ENCODE measurements at regions not wholly inside any gene's neighbourhood (a gene's known extent, or its start where the extent isn't known, plus 50 kb on each side); places are given as distances from the start of the nearest gene placed in this dataset.

DNA sequence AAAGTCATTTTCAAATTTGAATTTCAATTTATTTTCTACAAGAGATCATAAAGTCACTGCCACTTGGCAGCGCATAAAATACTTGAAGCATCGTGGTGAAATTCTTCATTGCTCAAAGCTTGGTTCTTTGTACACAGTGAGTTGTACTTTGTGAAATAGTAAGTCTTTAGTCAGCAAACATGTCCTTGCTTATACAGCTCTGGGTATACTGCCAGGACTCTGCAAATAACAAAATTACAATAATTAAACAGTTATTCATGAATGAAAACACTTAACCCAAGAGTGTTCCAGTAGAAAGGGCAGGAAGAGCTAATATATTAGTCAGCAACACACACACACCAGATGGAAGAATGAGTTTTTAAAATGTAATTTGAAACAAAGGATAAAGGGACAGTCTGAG lies 1300.9 kb upstream of the DIAPH2 start:
- H3K27me3 ChIP-seq, result no peaks in the 10 kb centered on the region

DNA sequence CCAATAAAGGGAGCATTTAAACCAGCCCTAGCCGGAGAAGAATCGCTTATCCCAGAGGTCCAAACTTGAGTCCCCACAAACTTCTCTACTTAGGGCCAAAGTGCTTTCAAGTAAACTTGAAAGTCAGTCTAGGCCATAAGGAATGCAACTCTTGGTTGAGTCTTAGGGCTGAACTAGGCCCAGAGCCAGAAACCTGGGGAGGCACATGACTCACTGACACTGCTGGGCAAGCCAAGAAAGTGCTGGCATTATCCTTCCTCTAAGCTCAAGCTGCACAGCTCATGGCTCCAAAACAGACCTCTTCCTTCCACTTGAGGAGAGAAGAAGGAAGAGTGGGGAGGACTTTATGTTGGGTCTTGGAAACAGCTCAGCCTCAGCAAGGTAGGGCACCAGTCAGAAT lies 1257.3 kb upstream of the DIAPH2 start:
- DNase-seq (ENCODE audit: low spot score in 2 of 2), result no peak
- H3K27me3 ChIP-seq, result no peaks in the 10 kb centered on the region
- no peaks in the 10 kb centered on the region for H3K36me3 ChIP-seq
- H3K4me1 ChIP-seq, result no peaks in the 10 kb centered on the region
- no peak overlapping the region for H3K4me3 ChIP-seq
- no peak overlapping the region for H3K27ac ChIP-seq
- intact Hi-C loops (cut with DNase I), result no loop called here
- TF ChIP-seq, protein P1, sequence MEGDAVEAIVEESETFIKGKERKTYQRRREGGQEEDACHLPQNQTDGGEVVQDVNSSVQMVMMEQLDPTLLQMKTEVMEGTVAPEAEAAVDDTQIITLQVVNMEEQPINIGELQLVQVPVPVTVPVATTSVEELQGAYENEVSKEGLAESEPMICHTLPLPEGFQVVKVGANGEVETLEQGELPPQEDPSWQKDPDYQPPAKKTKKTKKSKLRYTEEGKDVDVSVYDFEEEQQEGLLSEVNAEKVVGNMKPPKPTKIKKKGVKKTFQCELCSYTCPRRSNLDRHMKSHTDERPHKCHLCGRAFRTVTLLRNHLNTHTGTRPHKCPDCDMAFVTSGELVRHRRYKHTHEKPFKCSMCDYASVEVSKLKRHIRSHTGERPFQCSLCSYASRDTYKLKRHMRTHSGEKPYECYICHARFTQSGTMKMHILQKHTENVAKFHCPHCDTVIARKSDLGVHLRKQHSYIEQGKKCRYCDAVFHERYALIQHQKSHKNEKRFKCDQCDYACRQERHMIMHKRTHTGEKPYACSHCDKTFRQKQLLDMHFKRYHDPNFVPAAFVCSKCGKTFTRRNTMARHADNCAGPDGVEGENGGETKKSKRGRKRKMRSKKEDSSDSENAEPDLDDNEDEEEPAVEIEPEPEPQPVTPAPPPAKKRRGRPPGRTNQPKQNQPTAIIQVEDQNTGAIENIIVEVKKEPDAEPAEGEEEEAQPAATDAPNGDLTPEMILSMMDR (IDR thresholded peaks at IDR 0.05), result no peak
- H3K9me3 ChIP-seq, result no peaks in the 10 kb centered on the region

More for the DNA sequence above, 1300.9 kb upstream of the DIAPH2 start:
- Histone ChIP-seq H3K4me1 (no peaks in the 10 kb centered on the region), H3K27ac (no peak overlapping the region), H3K4me3 (no peak overlapping the region), H3K9me3 (no peaks in the 10 kb centered on the region), H3K36me3 (no peaks in the 10 kb centered on the region)
- intact Hi-C loops (cut with DNase I), result no loop called here
- no peak for DNase-seq (ENCODE audit: low spot score in 2 of 2)
- TF ChIP-seq, protein P1 (IDR thresholded peaks at IDR 0.05), result no peak

DNA sequence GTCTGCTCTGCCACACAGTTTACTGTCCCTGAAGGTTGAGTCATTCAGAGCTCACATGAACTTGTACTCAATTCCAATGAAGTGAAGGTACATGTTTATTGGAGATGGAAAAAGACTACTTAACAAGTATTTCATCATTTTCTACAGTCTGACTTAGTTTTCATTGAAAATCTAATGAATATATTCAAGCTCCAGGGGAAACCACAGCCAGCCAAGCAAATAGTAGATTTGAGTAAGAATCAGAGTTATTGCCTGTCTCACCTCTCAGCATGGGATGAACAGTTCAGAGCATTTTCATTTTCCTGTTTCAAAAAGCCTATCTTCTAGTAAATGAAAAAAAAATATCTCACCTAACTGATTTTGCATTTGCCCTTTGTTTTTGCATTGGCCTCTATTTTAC lies 1249.4 kb upstream of the DIAPH2 start:
- intact Hi-C loops (cut with DNase I), result no loop called here
- Histone ChIP-seq H3K36me3 (no peaks in the 10 kb centered on the region), H3K9me3 (no peaks in the 10 kb centered on the region), H3K4me1 (no peaks in the 10 kb centered on the region), H3K4me3 (no peak overlapping the region), H3K27ac (no peak overlapping the region), H3K27me3 (no peaks in the 10 kb centered on the region)
- TF ChIP-seq, protein P1 (IDR thresholded peaks at IDR 0.05), result no peak
- DNase-seq (ENCODE audit: low spot score in 2 of 2), result no peak

DNA sequence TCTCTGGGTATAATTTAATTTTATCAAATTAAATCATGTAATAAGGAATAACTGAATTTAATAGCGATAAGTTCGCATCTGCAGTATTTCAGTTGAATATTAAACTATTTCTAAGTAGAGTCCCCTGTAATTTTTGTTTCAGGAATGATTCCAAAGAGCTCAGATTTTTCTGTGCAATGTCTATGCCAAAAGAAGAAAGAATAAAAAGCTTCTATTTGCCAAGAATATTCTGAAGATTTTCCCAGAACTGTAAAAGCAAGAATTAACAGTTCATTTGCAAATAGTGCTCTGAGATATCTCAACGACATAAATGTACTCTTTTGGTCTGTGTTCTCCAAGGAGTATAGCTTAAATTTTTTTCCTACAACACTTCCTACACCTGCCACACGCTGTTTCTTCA lies 1242.8 kb upstream of the DIAPH2 start:
- Histone ChIP-seq H3K27ac (no peak overlapping the region), H3K9me3 (no peaks in the 10 kb centered on the region), H3K27me3 (no peaks in the 10 kb centered on the region), H3K36me3 (no peaks in the 10 kb centered on the region), H3K4me3 (no peak overlapping the region), H3K4me1 (no peaks in the 10 kb centered on the region)
- TF ChIP-seq, protein P1 (IDR thresholded peaks at IDR 0.05), result no peak
- intact Hi-C loops (cut with DNase I), result no loop called here
- DNase-seq (ENCODE audit: low spot score in 2 of 2), result no peak

DNA sequence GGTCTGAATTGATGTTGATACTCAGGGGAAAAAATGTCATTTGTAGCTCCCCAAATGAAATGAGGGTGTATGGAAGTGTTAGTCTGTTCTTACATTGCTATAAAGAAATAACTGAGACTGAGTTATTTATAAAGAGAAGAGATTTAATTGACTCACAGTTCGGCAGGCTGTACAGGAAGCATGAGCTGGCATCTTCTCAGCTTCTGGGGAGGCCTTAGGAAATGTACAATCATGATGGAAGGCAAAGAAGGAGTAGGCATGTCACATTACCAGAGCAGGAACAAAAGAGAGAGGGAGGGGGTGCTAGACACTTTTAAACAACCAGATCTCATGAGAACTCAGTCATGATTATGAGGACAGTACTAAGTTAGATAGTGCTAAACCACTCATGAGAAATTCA lies 1199.9 kb upstream of the DIAPH2 start:
- Histone ChIP-seq H3K9me3 (no peaks in the 10 kb centered on the region), H3K36me3 (no peaks in the 10 kb centered on the region), H3K27ac (no peak overlapping the region), H3K4me3 (no peak overlapping the region), H3K4me1 (no peaks in the 10 kb centered on the region), H3K27me3 (no peaks in the 10 kb centered on the region)
- TF ChIP-seq, protein P1 (IDR thresholded peaks at IDR 0.05), result no peak
- intact Hi-C loops (cut with DNase I), result no loop called here
- no peak for DNase-seq (ENCODE audit: low spot score in 2 of 2)

DNA sequence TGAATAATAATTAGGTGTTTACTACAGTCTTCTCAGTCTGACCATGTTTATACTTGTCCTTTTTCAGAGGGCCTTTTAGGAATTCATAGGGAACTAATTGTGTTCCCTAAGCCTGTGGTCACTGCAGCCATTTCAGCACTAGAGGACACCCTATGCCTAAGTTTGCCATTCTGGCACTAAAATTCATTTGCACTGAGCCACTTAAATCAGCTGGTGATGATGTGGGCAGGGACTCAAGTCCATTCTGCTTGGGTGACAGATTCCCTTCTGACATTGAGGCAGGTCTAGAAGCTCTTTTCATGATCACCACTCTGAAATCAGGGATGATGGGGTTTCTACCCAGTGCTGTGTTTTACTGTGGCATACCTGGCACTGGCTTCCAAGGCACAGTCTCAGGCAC lies 1178.9 kb upstream of the DIAPH2 start:
- DNase-seq (ENCODE audit: low spot score in 2 of 2), result no peak
- no peaks in the 10 kb centered on the region for H3K4me1 ChIP-seq
- intact Hi-C loops (cut with DNase I), result no loop called here
- H3K36me3 ChIP-seq, result no peaks in the 10 kb centered on the region
- TF ChIP-seq, protein P1 (IDR thresholded peaks at IDR 0.05), result no peak
- no peak overlapping the region for H3K4me3 ChIP-seq
- H3K9me3 ChIP-seq, result no peaks in the 10 kb centered on the region
- no peak overlapping the region for H3K27ac ChIP-seq
- H3K27me3 ChIP-seq, result no peaks in the 10 kb centered on the region
